Panc1 (cell line): ENCODE measurements at regions not wholly inside any gene's neighbourhood (a gene's known extent, or its start where the extent isn't known, plus 50 kb on each side); places are given as distances from the start of the nearest gene placed in this dataset.

Source experiments
- ATAC-seq: fragments of 200-7000 bp; cut with Tn5 transposase; 2 replicates; pipeline ENCODE4 v1.9.1; 2020; ENCODE audit warnings: mild to moderate bottlenecking, moderate library complexity
- BruUV-seq: library from RNA; stranded (reverse); fragments of 400-500 nt; replicated peaks from 2 replicates; lab custom pipeline; 2021; lab: Mats Ljungman, UMichigan
- CTCF ChIA-PET: fragments of 300-600 bp; sonication (Branson Sonifier 250); formaldehyde crosslinking; loops from one replicate; lab custom pipeline; 2022; ENCODE audit warnings: antibody characterized with exemption; lab: Charles Lee
- POLR2A ChIA-PET: fragments of 300-600 bp; sonication (Branson Sonifier 250); formaldehyde crosslinking; loops from one replicate; lab custom pipeline; 2022; ENCODE audit warnings: antibody characterized with exemption; lab: Charles Lee
- DNase-seq: peaks from one replicate; pipeline ENCODE4 v3.0.0-alpha.2; 2010; ENCODE audit warnings: low read depth, low spot score
- H3K27ac ChIP-seq: 2 replicates; pipeline ENCODE4 v1.5.1; 2011; ENCODE audit warnings: mild to moderate bottlenecking, low read length, inconsistent platforms
- H3K27me3 ChIP-seq: fragments of 200-500 bp; sonication (Bioruptor generic); 2 replicates; pipeline ENCODE4 v1.6.0; 2014; ENCODE audit warnings: low read length, inconsistent platforms; ENCODE audit not compliant: control insufficient read depth, insufficient read depth
- H3K36me3 ChIP-seq: fragments of 200-500 bp; sonication (Bioruptor generic); 2 replicates; pipeline ENCODE4 v1.5.1; 2014; ENCODE audit warnings: inconsistent platforms, mild to moderate bottlenecking, low read length, moderate library complexity; ENCODE audit not compliant: control insufficient read depth, insufficient read depth
- H3K4me1 ChIP-seq: 2 replicates; pipeline ENCODE4 v1.5.1; 2011; ENCODE audit warnings: inconsistent platforms, mild to moderate bottlenecking, low read length, moderate library complexity; ENCODE audit not compliant: control insufficient read depth, insufficient read depth
- H3K4me3 ChIP-seq, 2 experiments: 2 replicates each; pipeline ENCODE4 v1.5.1; 2011 to 2012; ENCODE audit warnings: low read depth in 2 of 2, low read length in 2 of 2, mild to moderate bottlenecking in 2 of 2, inconsistent platforms in 1 of 2, moderate library complexity in 1 of 2
- H3K9me3 ChIP-seq: fragments of 200-500 bp; sonication (Bioruptor generic); 2 replicates; pipeline ENCODE4 v1.5.1; 2014; ENCODE audit warnings: low read depth, mild to moderate bottlenecking, inconsistent platforms, low read length, moderate library complexity; ENCODE audit not compliant: control insufficient read depth, insufficient read depth
- CTCF ChIP-seq: fragments of 450-650 bp; IDR thresholded peaks from 2 replicates; pipeline ENCODE4 v1.5.1; 2017; ENCODE audit warnings: mild to moderate bottlenecking
- POLR2AphosphoS5 ChIP-seq: IDR thresholded peaks from 2 replicates; pipeline ENCODE4 v1.6.1; 2012; ENCODE audit warnings: mild to moderate bottlenecking, low read depth, low read length, moderate library complexity
- REST ChIP-seq, 2 experiments: IDR thresholded peaks; 2 replicates each; pipeline ENCODE4 v1.6.1; 2011 to 2012; ENCODE audit warnings: low read depth in 2 of 2, control low read depth in 1 of 2, low read length in 1 of 2, mild to moderate bottlenecking in 1 of 2, moderate library complexity in 1 of 2; ENCODE audit not compliant: insufficient read depth in 1 of 2
- SIN3A ChIP-seq: IDR thresholded peaks from 2 replicates; pipeline ENCODE4 v1.6.1; 2012; ENCODE audit warnings: low read depth, mild to moderate bottlenecking, low read length, moderate library complexity, borderline replicate concordance; ENCODE audit not compliant: insufficient read depth
- TCF7L2 ChIP-seq: IDR thresholded peaks from 2 replicates; pipeline ENCODE4 v1.6.1; 2011; ENCODE audit warnings: mild to moderate bottlenecking, low read depth, low read length, inconsistent platforms
- in situ Hi-C: cut with HindIII; loops from 2 replicates; pipeline ENCODE4 v1.10.0; 2016; ENCODE audit warnings: low sequenced_read_pairs, low pct_unique_long_range_greater_than_20kb
- intact Hi-C: fragments of 100-400 bp; cut with micrococcal nuclease; formaldehyde crosslinking; loops from one replicate; pipeline ENCODE4 v1.10.0; 2022; ENCODE audit not compliant: unreplicated experiment

GRCh38 chr16:66154801-66155200 lies 211.7 kb upstream of the CDH5 start:
- H3K27me3 ChIP-seq, result no peaks in the 10 kb centered on the region
- H3K36me3 ChIP-seq, result no peaks in the 10 kb centered on the region
- no peak for DNase-seq
- H3K4me3 ChIP-seq, result no peak overlapping the region
- ChIA-PET CTCF (no interaction called here), POLR2A (interaction anchor here (0.7 kb wide), 1 partner anchor 25 kb away, joined by 4 read pairs; no protein-coding TSS in a partner anchor)
- ATAC-seq, result no peak
- no peaks in the 10 kb centered on the region for H3K9me3 ChIP-seq
- no peak overlapping the region for H3K27ac ChIP-seq
- in situ Hi-C loops, result no loop called here
- BruUV-seq, result no TSS peak
- intact Hi-C loops, result no loop called here
- H3K4me1 ChIP-seq, result no peaks in the 10 kb centered on the region
- TF ChIP-seq TCF7L2, result no peak
- TF ChIP-seq SIN3A, result no peak
- no peak for TF ChIP-seq REST (IDR thresholded peaks at IDR 0.05; ENCODE audit: insufficient read depth in 1 of 2, low read depth in 2 of 2, low read length in 1 of 2)
- TF ChIP-seq CTCF, result no peak
- no peak for TF ChIP-seq POLR2AphosphoS5

- no peaks in the 10 kb centered on the region for H3K36me3 ChIP-seq
- TF ChIP-seq CTCF, result no peak
- no peak for TF ChIP-seq REST (IDR thresholded peaks at IDR 0.05; ENCODE audit: insufficient read depth in 1 of 2, low read depth in 2 of 2, low read length in 1 of 2)
- no peak for TF ChIP-seq SIN3A
- TF ChIP-seq TCF7L2, result no peak
- no peak for TF ChIP-seq POLR2AphosphoS5
- POLR2A ChIA-PET, result no interaction called here
- ATAC-seq (no peak), DNase-seq (no peak)
- BruUV-seq, result no TSS peak
- H3K9me3 ChIP-seq, result no peaks in the 10 kb centered on the region
- no peaks in the 10 kb centered on the region for H3K4me1 ChIP-seq
- no peak overlapping the region for H3K27ac ChIP-seq
- peaks cover 3% of the 10 kb centered on the region; the same call in 1 of the 2 replicates for H3K27me3 ChIP-seq
- no peak overlapping the region for H3K4me3 ChIP-seq
- CTCF ChIA-PET, result no interaction called here
- intact Hi-C loops, result no loop called here
- in situ Hi-C loops, result no loop called here
These were observed 213.6 kb upstream of the CDH5 start for GRCh38 chr16:66152823-66153393.
